ENCODE measurements at regions not wholly inside any gene's neighbourhood (a gene's known extent, or its start where the extent isn't known, plus 50 kb on each side); places are given as distances from the start of the nearest gene placed in this dataset.

DNA sequence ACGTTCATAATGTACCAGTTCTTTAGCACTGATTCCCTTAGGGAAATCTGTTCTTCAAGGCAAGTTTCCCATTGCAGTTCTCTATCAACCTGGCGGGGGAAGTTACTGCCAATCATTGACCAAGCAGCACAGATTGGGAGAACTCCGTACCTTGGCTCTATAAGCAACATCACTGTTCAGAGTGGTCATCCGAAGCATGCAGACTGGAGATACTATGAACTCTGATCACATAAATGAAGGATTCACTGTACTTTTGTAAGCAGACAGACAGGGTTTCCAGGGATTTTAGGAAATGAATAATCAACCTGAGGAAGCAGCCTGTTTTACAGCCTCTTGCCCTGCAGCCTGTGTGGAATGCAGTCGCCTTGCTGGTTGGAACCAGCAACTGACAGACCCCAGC, 63.8 kb upstream of the WWC2 start:
- intact Hi-C loops (cut with micrococcal nuclease; ENCODE audit: unreplicated experiment) = no loop called here
- Histone ChIP-seq H4K20me1 (ENCODE audit: insufficient read depth, low read length) (no peaks in the 10 kb centered on the region), H3K79me2 (ENCODE audit: insufficient read depth, low read depth, low read length) (no peaks in the 10 kb centered on the region), H3K4me2 (ENCODE audit: low read length) (no peak overlapping the region), H3K9me2 (ENCODE audit: insufficient read depth, low read length) (no peaks in the 10 kb centered on the region), H3K36me3 (ENCODE audit: insufficient read depth, low read length) (no peaks in the 10 kb centered on the region), H3K4me3 (ENCODE audit: low read depth, low read length, poor library complexity, severe bottlenecking) (no peak overlapping the region), H3K4me1 (ENCODE audit: insufficient read depth, low read length, poor library complexity, severe bottlenecking) (no peaks in the 10 kb centered on the region), H3K27ac (ENCODE audit: low read depth, low read length, poor library complexity, severe bottlenecking) (no peak overlapping the region), H2AFZ (ENCODE audit: low read length) (no peak overlapping the region), H3K9me3 (ENCODE audit: low read length) (no peaks in the 10 kb centered on the region)
- POLR2A ChIA-PET = no interaction called here
- BruUV-seq (replicated peaks) = no TSS peak
- CTCF ChIA-PET (ENCODE audit: unreplicated experiment) = no interaction called here
- no peak for TF ChIP-seq EZH2phosphoT487 (IDR thresholded peaks at IDR 0.05; ENCODE audit: borderline replicate concordance, low read depth, low read length)
- TF ChIP-seq, protein P1, sequence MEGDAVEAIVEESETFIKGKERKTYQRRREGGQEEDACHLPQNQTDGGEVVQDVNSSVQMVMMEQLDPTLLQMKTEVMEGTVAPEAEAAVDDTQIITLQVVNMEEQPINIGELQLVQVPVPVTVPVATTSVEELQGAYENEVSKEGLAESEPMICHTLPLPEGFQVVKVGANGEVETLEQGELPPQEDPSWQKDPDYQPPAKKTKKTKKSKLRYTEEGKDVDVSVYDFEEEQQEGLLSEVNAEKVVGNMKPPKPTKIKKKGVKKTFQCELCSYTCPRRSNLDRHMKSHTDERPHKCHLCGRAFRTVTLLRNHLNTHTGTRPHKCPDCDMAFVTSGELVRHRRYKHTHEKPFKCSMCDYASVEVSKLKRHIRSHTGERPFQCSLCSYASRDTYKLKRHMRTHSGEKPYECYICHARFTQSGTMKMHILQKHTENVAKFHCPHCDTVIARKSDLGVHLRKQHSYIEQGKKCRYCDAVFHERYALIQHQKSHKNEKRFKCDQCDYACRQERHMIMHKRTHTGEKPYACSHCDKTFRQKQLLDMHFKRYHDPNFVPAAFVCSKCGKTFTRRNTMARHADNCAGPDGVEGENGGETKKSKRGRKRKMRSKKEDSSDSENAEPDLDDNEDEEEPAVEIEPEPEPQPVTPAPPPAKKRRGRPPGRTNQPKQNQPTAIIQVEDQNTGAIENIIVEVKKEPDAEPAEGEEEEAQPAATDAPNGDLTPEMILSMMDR (conservative IDR thresholded peaks at IDR 0.05; ENCODE audit: low read length) = no peak
- DNase-seq (ENCODE audit: low spot score) = no peak

DNA sequence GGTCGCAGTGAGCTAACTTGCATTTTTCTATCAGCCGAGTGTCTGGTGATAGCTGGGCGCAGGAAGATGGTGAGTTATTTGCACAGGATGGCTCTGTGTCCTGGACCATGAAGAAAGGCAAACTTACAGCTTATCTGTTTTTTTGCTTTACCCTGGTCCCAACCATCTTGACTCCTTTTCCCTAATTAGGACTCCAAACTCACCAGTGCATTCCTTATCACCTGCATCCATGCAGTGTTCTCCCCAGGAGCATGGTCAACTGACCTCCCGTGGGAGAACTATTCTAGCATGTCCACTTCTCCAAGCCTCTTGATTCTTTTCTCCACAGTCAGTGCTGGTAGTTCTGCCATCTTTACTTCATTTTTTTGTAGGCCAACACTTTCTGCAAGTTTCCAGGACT, 68.2 kb upstream of the WWC2 start:
- Histone ChIP-seq H4K20me1 (ENCODE audit: insufficient read depth, low read length) (no peaks in the 10 kb centered on the region), H3K4me3 (ENCODE audit: low read depth, low read length, poor library complexity, severe bottlenecking) (no peak overlapping the region), H3K27ac (ENCODE audit: low read depth, low read length, poor library complexity, severe bottlenecking) (no peak overlapping the region), H3K4me2 (ENCODE audit: low read length) (no peak overlapping the region), H3K9me3 (ENCODE audit: low read length) (no peaks in the 10 kb centered on the region), H3K9me2 (ENCODE audit: insufficient read depth, low read length) (no peaks in the 10 kb centered on the region), H3K4me1 (ENCODE audit: insufficient read depth, low read length, poor library complexity, severe bottlenecking) (no peaks in the 10 kb centered on the region), H3K79me2 (ENCODE audit: insufficient read depth, low read depth, low read length) (no peaks in the 10 kb centered on the region), H3K36me3 (ENCODE audit: insufficient read depth, low read length) (no peaks in the 10 kb centered on the region), H2AFZ (ENCODE audit: low read length) (no peak overlapping the region)
- CTCF ChIA-PET (ENCODE audit: unreplicated experiment) = no interaction called here
- intact Hi-C loops (cut with micrococcal nuclease; ENCODE audit: unreplicated experiment) = no loop called here
- TF ChIP-seq, protein P1 (conservative IDR thresholded peaks at IDR 0.05; ENCODE audit: low read length) = no peak
- no peak for TF ChIP-seq EZH2phosphoT487 (IDR thresholded peaks at IDR 0.05; ENCODE audit: borderline replicate concordance, low read depth, low read length)
- no peak for DNase-seq (ENCODE audit: low spot score)
- BruUV-seq (replicated peaks) = no TSS peak
- POLR2A ChIA-PET = interaction anchor here (0.9 kb wide), 1 partner anchor 215 kb away, joined by 3 read pairs; no protein-coding TSS in a partner anchor

DNA sequence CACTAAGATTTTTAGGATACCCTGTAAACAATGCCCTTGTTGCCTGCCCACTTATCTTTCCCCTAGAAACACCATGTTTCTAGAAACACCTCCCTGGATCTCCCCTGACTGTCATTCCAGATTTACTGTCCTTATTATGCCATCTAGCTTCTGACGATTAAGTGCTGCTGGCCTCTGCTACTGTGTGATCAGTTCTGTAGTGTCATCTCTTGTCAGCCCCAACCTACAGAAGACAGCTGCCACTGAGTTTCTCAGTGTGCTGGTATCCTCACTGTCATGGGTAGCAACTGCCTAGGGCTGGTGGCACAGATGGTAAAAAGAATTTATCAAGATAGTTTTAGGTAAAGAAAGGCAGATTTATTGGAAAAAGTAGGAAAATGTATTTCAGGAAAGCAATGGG, 68.7 kb upstream of the WWC2 start:
- BruUV-seq (replicated peaks) = no TSS peak

More for the DNA sequence above, 68.7 kb upstream of the WWC2 start:
- no peaks in the 10 kb centered on the region for H3K36me3 ChIP-seq (ENCODE audit: insufficient read depth, low read length)
- H3K4me1 ChIP-seq (ENCODE audit: insufficient read depth, low read length, poor library complexity, severe bottlenecking) = no peaks in the 10 kb centered on the region
- H3K4me2 ChIP-seq (ENCODE audit: low read length) = no peak overlapping the region
- ChIA-PET POLR2A (interaction anchor here (0.9 kb wide), 1 partner anchor 216 kb away, joined by 3 read pairs; no protein-coding TSS in a partner anchor), CTCF (ENCODE audit: unreplicated experiment) (no interaction called here)
- intact Hi-C loops (cut with micrococcal nuclease; ENCODE audit: unreplicated experiment) = no loop called here
- H4K20me1 ChIP-seq (ENCODE audit: insufficient read depth, low read length) = no peaks in the 10 kb centered on the region
- H3K79me2 ChIP-seq (ENCODE audit: insufficient read depth, low read depth, low read length) = no peaks in the 10 kb centered on the region
- H3K27ac ChIP-seq (ENCODE audit: low read depth, low read length, poor library complexity, severe bottlenecking) = no peak overlapping the region
- no peak overlapping the region for H2AFZ ChIP-seq (ENCODE audit: low read length)
- TF ChIP-seq, protein P1 (conservative IDR thresholded peaks at IDR 0.05; ENCODE audit: low read length) = no peak
- TF ChIP-seq EZH2phosphoT487 (IDR thresholded peaks at IDR 0.05; ENCODE audit: borderline replicate concordance, low read depth, low read length) = no peak
- no peaks in the 10 kb centered on the region for H3K9me2 ChIP-seq (ENCODE audit: insufficient read depth, low read length)
- no peak overlapping the region for H3K4me3 ChIP-seq (ENCODE audit: low read depth, low read length, poor library complexity, severe bottlenecking)
- H3K9me3 ChIP-seq (ENCODE audit: low read length) = no peaks in the 10 kb centered on the region
- no peak for DNase-seq (ENCODE audit: low spot score)

All from OCI-LY7 (cell line).